ENCODE measurements at regions not wholly inside any gene's neighbourhood (a gene's known extent, or its start where the extent isn't known, plus 50 kb on each side); places are given as distances from the start of the nearest gene placed in this dataset.

DNA sequence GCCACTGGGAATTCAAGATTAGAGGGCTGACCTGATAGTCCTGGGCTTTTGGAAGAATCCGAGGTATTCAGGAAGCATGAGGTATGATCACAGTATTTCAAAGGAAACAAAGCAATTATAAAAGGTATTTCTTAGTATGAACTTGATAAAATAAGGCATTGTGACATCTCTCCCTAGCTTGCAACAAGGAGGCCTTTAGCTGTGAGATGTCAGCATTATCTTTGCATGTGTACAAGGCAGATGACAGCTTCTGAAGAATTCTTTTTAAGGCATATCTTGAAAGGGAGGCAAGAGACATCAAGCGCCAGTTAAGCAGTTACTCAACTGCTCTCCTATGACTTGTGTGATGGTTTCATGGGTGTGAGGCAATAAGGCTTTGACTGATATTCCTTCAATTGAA is 1123.7 kb downstream of the PLA2G4A start:
- Mint-ChIP-seq H3K27ac (no peak overlapping the region), H3K27me3 (no peaks in the 10 kb centered on the region), H3K4me3 (no peak overlapping the region), H3K9me3 (ENCODE audit: low read depth) (peaks cover 11% of the 10 kb centered on the region), H3K4me1 (no peaks in the 10 kb centered on the region), H3K36me3 (no peaks in the 10 kb centered on the region)
- no peak for ATAC-seq
- CTCF ChIA-PET = no interaction called here
- DNase-seq = no peak

DNA sequence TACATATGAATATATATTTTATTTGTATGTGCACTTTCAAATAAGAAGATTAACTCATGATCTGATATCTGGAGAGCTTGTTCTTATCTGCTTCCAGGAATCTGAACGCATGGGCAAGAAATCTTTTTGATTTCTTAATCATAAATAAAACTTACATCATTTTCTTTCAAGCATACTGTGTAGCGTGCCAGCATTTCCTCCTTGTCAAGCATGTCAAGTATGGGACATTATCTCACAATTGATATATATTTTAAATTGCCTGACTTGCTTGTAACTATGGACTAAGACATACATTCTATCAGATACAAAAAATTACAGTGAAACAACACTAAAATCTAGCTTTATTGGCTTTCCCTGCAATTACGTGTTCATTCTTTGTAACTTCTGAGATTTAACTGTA is 1128.2 kb downstream of the PLA2G4A start:
- no peak overlapping the region for H3K4me3 Mint-ChIP-seq
- H3K27ac Mint-ChIP-seq = no peak overlapping the region
- H3K27me3 Mint-ChIP-seq = no peaks in the 10 kb centered on the region
- no peak for DNase-seq
- CTCF ChIA-PET = no interaction called here
- H3K36me3 Mint-ChIP-seq = no peaks in the 10 kb centered on the region
- H3K4me1 Mint-ChIP-seq = no peaks in the 10 kb centered on the region
- ATAC-seq = no peak
- H3K9me3 Mint-ChIP-seq (ENCODE audit: low read depth) = peaks cover 6% of the 10 kb centered on the region

DNA sequence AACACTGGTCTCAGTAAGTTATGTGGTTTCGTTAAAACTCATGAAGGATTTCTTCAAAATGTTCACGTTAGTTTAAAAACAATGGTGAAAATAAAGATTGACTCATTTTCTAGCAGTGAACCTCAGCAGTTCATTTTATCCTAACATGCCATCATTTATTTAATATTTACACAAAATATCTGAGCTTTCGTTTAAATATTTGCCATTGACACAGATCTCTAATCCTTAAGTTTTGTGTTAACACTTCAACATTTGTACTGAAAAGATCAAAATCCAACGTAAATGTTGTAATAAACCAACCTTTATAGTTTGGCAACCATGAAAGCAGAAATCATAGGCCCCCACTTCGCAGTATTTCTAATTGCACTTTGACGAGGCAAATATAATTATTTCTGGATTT is 1129.5 kb downstream of the PLA2G4A start:
- ATAC-seq = no peak
- H3K27ac Mint-ChIP-seq = no peak overlapping the region
- H3K4me1 Mint-ChIP-seq = no peaks in the 10 kb centered on the region
- CTCF ChIA-PET = no interaction called here
- H3K27me3 Mint-ChIP-seq = no peaks in the 10 kb centered on the region
- no peak overlapping the region for H3K4me3 Mint-ChIP-seq
- peaks cover 6% of the 10 kb centered on the region for H3K9me3 Mint-ChIP-seq (ENCODE audit: low read depth)
- H3K36me3 Mint-ChIP-seq = no peaks in the 10 kb centered on the region
- no peak for DNase-seq

DNA sequence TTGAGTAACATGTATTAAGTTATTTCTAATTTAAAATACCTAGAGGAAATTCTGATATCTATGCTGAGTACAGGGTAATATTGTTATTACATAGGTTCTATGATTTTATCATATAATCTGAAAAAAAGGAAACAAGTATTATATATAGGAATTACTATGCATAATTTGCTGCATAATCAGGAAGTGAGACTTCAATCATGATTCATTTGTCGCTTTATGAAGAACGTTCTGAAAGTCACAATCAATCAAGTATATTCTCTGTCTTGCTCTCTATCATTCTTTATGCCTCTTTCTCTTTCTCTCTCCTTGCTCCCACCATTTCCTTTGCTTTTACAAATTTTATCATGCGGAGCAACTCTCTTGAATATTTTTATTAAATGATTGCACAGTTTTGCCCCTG is 1130.3 kb downstream of the PLA2G4A start:
- CTCF ChIA-PET = no interaction called here
- no peaks in the 10 kb centered on the region for H3K27me3 Mint-ChIP-seq

GRCh38 chr1:187960125-187960638 is 1131.4 kb downstream of the PLA2G4A start:
- H3K27ac Mint-ChIP-seq = no peak overlapping the region
- no peaks in the 10 kb centered on the region for H3K27me3 Mint-ChIP-seq
- ATAC-seq = no peak
- CTCF ChIA-PET = no interaction called here
- H3K4me1 Mint-ChIP-seq = no peaks in the 10 kb centered on the region
- no peaks in the 10 kb centered on the region for H3K36me3 Mint-ChIP-seq
- no peak for DNase-seq
- no peak overlapping the region for H3K4me3 Mint-ChIP-seq
- H3K9me3 Mint-ChIP-seq (ENCODE audit: low read depth) = peaks cover 6% of the 10 kb centered on the region

More for the DNA sequence above, 1130.3 kb downstream of the PLA2G4A start:
- Mint-ChIP-seq H3K36me3 (no peaks in the 10 kb centered on the region), H3K27ac (no peak overlapping the region), H3K4me1 (no peaks in the 10 kb centered on the region), H3K4me3 (no peak overlapping the region), H3K9me3 (ENCODE audit: low read depth) (peaks cover 6% of the 10 kb centered on the region)
- ATAC-seq (no peak), DNase-seq (no peak)

DNA sequence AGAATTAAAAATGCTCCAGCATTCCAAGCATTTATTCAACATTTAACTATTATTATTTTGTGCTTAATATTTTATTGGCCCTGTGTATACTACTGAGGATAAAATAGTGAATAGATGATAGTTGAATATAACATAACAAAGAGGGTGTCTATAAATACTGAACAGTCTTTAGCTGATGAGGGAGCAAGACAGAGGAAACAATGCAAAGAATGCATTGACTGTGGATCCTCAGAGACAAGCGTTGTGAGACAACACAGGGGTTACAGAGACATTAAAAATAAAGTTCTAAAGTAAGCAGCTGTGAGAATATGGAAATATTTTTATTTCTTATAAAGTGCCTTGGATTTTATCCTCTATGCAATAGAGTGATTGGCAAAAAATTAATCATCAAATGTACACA is 1133.1 kb downstream of the PLA2G4A start:
- CTCF ChIA-PET = no interaction called here
- Mint-ChIP-seq H3K4me3 (no peak overlapping the region), H3K27ac (no peak overlapping the region), H3K9me3 (ENCODE audit: low read depth) (peaks cover 6% of the 10 kb centered on the region), H3K36me3 (no peaks in the 10 kb centered on the region), H3K4me1 (no peaks in the 10 kb centered on the region), H3K27me3 (no peaks in the 10 kb centered on the region)
- ATAC-seq = no peak
- DNase-seq = no peak

DNA sequence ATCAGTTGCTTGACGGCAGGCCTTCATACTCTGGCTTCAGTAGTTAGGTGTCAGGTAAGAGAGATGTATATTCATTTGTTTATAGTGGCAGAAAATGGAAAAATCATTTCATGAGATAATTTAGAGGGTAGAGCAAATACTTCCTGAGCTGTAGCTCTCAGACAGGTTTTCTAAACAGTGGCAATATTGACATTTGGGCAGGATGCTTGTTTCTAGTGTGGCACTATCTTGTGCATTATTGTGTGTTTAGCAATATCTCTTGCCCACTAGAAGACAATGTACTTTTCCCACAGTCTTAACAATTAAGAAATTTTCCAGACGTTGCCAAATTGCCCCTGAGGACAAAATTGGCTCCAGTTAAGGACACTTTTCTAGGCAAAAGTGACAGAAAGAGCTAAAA is 1143.1 kb downstream of the PLA2G4A start:
- no peak for DNase-seq
- Mint-ChIP-seq H3K27ac (no peak overlapping the region), H3K9me3 (ENCODE audit: low read depth) (peaks cover 8% of the 10 kb centered on the region), H3K36me3 (no peaks in the 10 kb centered on the region), H3K4me1 (no peaks in the 10 kb centered on the region), H3K4me3 (no peak overlapping the region), H3K27me3 (no peaks in the 10 kb centered on the region)
- ATAC-seq = no peak
- CTCF ChIA-PET = no interaction called here

- H3K4me3 Mint-ChIP-seq = no peak overlapping the region
- H3K27me3 Mint-ChIP-seq = no peaks in the 10 kb centered on the region
- no peaks in the 10 kb centered on the region for H3K4me1 Mint-ChIP-seq
- DNase-seq = no peak
- peaks cover 10% of the 10 kb centered on the region for H3K9me3 Mint-ChIP-seq (ENCODE audit: low read depth)
- ATAC-seq = no peak
- CTCF ChIA-PET = no interaction called here
- H3K36me3 Mint-ChIP-seq = no peaks in the 10 kb centered on the region
- H3K27ac Mint-ChIP-seq = no peak overlapping the region
Observed at GRCh38 chr1:187977298-187977697, 1148.5 kb downstream of the PLA2G4A start.

DNA sequence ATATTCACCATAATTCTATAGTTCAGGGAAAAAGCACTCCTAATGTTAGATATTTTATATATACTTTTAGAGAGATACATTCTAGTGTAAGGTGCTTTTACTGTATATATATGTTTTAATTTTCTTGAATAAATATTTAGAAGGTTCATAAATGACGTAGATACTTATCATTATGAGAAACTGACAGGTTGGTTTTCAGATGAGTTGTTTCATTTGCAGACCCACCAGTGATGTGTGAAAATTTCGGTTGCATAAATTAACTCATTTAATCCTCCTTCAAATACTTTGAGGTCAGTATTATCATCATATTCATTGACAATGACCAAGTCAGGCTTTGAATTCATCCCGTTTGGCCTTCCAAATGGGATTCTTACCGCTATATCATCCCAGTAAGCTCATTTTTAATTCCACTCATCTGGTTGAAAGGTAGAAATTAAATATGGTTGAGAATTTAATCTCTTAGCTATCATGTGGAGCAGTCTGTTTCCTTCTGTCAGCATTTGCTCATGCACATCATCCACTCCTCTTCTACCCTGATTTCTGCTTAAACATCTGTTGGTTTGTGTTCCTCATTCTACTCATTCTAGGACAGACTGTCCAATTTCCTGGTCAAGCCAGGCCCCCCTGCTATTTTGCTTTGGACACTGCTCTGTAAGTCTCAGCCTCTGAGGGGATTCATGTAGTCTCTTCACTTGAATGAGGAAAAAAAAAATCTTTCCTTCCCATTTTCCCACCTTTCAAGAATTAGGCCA is 1156.6 kb downstream of the PLA2G4A start:
- Mint-ChIP-seq H3K4me1 (no peaks in the 10 kb centered on the region), H3K4me3 (no peak overlapping the region), H3K36me3 (no peaks in the 10 kb centered on the region), H3K27me3 (no peaks in the 10 kb centered on the region), H3K9me3 (ENCODE audit: low read depth) (peaks cover 5% of the 10 kb centered on the region), H3K27ac (no peak overlapping the region)
- DNase-seq (no peak), ATAC-seq (no peak)
- CTCF ChIA-PET = no interaction called here

DNA sequence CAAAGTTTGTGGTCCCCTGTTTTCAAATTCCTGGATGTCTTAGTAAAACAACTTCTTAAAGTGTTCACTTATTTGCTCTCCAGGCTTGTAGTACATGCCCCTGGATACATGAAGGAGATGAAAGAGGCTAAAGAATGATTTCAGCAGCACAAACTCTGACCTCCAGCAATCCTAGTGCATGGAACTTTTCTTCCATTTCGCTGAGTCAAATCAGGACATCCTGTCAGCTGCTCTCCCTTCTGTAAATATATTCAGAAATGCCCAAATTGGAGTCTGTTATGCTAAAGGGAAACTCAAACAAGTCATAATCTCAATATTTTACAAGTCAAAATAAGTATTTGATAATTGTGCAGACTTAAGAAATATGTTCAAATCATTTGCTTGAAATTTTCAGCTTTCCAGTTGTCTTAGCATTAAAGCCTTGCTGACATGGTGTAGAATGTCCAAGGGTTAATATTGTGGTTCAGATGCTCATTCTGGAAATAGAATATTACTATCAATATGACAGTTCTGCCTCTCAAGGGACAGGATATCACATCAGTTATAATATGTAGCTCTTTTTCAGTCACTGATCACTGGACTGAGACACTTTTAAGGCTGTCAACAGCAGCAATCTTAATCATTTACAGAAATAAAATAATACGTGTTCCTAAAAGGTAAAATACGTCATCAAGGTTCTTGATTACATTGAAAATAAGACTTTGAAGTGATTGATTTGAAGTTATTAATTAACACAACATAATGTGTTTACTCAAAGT is 1157.3 kb downstream of the PLA2G4A start:
- H3K9me3 Mint-ChIP-seq (ENCODE audit: low read depth) = no peaks in the 10 kb centered on the region
- CTCF ChIA-PET = no interaction called here
- no peak for DNase-seq
- H3K36me3 Mint-ChIP-seq = no peaks in the 10 kb centered on the region
- H3K27me3 Mint-ChIP-seq = no peaks in the 10 kb centered on the region
- H3K4me3 Mint-ChIP-seq = no peak overlapping the region
- no peak overlapping the region for H3K27ac Mint-ChIP-seq
- ATAC-seq = no peak
- no peaks in the 10 kb centered on the region for H3K4me1 Mint-ChIP-seq

DNA sequence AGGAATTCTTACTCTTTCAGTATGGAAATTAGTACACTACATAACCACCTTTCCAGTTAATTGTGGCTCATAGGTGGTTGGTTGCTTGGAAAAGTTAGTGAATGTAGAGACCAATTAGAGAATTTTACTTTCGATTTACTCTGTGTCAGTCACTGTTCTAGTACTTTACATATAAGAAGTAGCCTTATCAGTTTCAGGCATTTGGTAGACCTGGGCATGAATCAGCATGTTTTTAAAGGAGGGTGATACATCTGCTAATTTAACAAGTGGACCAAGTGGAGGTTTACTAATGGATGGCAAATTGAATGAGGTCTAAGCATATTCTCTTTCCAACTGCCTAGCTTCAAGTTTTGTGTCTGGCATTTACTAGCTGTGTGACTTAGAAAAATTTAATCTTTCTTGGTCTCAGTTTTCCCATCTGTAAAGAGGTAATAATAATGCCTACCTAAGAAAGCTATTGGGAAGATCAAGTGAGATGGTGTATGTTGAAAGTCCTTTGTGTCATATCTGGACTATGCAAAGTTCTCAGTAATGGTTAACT is 1158.6 kb downstream of the PLA2G4A start:
- no peak for ATAC-seq
- no peaks in the 10 kb centered on the region for H3K36me3 Mint-ChIP-seq

GRCh38 chr1:187991944-187992343 is 1163.2 kb downstream of the PLA2G4A start:
- CTCF ChIA-PET = no interaction called here
- Mint-ChIP-seq H3K4me3 (no peak overlapping the region), H3K27me3 (no peaks in the 10 kb centered on the region), H3K27ac (no peak overlapping the region), H3K36me3 (no peaks in the 10 kb centered on the region), H3K9me3 (ENCODE audit: low read depth) (peaks cover 2% of the 10 kb centered on the region), H3K4me1 (no peaks in the 10 kb centered on the region)
- DNase-seq (no peak), ATAC-seq (no peak)

More for the DNA sequence above, 1158.6 kb downstream of the PLA2G4A start:
- Mint-ChIP-seq H3K4me3 (no peak overlapping the region), H3K27me3 (no peaks in the 10 kb centered on the region), H3K9me3 (ENCODE audit: low read depth) (peaks cover 1% of the 10 kb centered on the region), H3K4me1 (no peaks in the 10 kb centered on the region), H3K27ac (no peak overlapping the region)
- DNase-seq = no peak
- CTCF ChIA-PET = no interaction called here

DNA sequence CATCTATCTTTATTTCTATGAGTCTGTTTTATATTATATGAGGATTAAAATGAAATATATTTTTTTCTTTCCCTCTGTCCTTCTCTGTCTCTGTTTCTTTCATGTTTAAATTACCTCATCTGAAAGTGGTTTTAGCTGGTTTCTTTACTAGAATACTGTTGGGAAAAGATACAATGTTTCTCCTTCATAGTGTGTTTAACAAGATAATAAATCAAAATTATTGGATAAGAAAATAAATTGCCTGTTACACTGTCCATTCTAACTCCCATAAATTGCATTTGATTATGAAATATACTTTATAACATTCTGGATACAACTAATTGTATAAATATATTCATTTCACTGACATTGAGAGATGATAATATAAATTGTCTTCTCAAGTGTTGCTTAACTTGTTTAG is 1168.0 kb downstream of the PLA2G4A start:
- Mint-ChIP-seq H3K9me3 (ENCODE audit: low read depth) (peaks cover 2% of the 10 kb centered on the region), H3K4me1 (no peaks in the 10 kb centered on the region), H3K27me3 (no peaks in the 10 kb centered on the region), H3K36me3 (no peaks in the 10 kb centered on the region), H3K4me3 (no peak overlapping the region), H3K27ac (no peak overlapping the region)
- CTCF ChIA-PET = no interaction called here
- DNase-seq (no peak), ATAC-seq (no peak)

- no peaks in the 10 kb centered on the region for H3K4me1 Mint-ChIP-seq
- ATAC-seq = no peak
- H3K4me3 Mint-ChIP-seq = no peak overlapping the region
- no peak overlapping the region for H3K27ac Mint-ChIP-seq
- no peaks in the 10 kb centered on the region for H3K27me3 Mint-ChIP-seq
- CTCF ChIA-PET = no interaction called here
- DNase-seq = no peak
- no peaks in the 10 kb centered on the region for H3K36me3 Mint-ChIP-seq
- no peaks in the 10 kb centered on the region for H3K9me3 Mint-ChIP-seq (ENCODE audit: low read depth)
Observed at GRCh38 chr1:187999973-188000372, 1171.2 kb downstream of the PLA2G4A start.

All from activated CD8-positive, alpha-beta memory T cell treated with anti-CD3 and anti-CD28 coated beads, Interleukin-2, amount 10 ng/mL, durations not matched to agents 7 days and 5 days (primary cell).